CD4-positive, alpha-beta T cell treated with Interleukin-4 for 1 hour (primary cell): ENCODE measurements at regions not wholly inside any gene's neighbourhood (a gene's known extent, or its start where the extent isn't known, plus 50 kb on each side); places are given as distances from the start of the nearest gene placed in this dataset.

Source experiments
- DNase-seq, 2 donors: peaks; one replicate each; pipeline ENCODE4 v3.0.0-alpha.2; 2020 to 2022

GRCh38 chr15:60096157-60096556, 92.0 kb downstream of the FOXB1 start:
- no peak for DNase-seq

GRCh38 chr15:60101416-60101815, 97.3 kb downstream of the FOXB1 start:
- DNase-seq = no peak

GRCh38 chr15:60102748-60103147, 98.6 kb downstream of the FOXB1 start:
- no peak for DNase-seq

- DNase-seq = no peak
Measured at GRCh38 chr15:60110909-60111308, 106.8 kb downstream of the FOXB1 start.

GRCh38 chr15:60115579-60116380, 111.7 kb downstream of the FOXB1 start:
- no peak for DNase-seq

- no peak for DNase-seq
Measured at GRCh38 chr15:60116456-60117089, 112.5 kb downstream of the FOXB1 start.

GRCh38 chr15:60118146-60118545, 114.0 kb downstream of the FOXB1 start:
- no peak for DNase-seq

GRCh38 chr15:60118626-60119025, 114.5 kb downstream of the FOXB1 start:
- DNase-seq = no peak

GRCh38 chr15:60119101-60119500, 115.0 kb downstream of the FOXB1 start:
- no peak for DNase-seq

- DNase-seq = no peak
Measured at GRCh38 chr15:60120100-60120499, 116.0 kb downstream of the FOXB1 start.

GRCh38 chr15:60121845-60122244, 117.7 kb downstream of the FOXB1 start:
- no peak for DNase-seq

GRCh38 chr15:60122691-60123090, 118.6 kb downstream of the FOXB1 start:
- no peak for DNase-seq

- DNase-seq = no peak
Measured at GRCh38 chr15:60124460-60125070, 120.5 kb downstream of the FOXB1 start.

GRCh38 chr15:60125334-60125733, 121.2 kb downstream of the FOXB1 start:
- no peak for DNase-seq

- DNase-seq = no peak
Measured at GRCh38 chr15:60126200-60126599, 122.1 kb downstream of the FOXB1 start.

- no peak for DNase-seq
Measured at GRCh38 chr15:60126661-60127060, 122.5 kb downstream of the FOXB1 start.

- DNase-seq = no peak
Measured at GRCh38 chr15:60128000-60128376, 123.9 kb downstream of the FOXB1 start.

GRCh38 chr15:60128710-60129109, 124.6 kb downstream of the FOXB1 start:
- DNase-seq = no peak

- DNase-seq = no peak
Measured at GRCh38 chr15:60130398-60130797, 126.3 kb downstream of the FOXB1 start.

GRCh38 chr15:60130821-60131220, 126.7 kb downstream of the FOXB1 start:
- no peak for DNase-seq

GRCh38 chr15:60134609-60135008, 130.5 kb downstream of the FOXB1 start:
- DNase-seq = no peak

- no peak for DNase-seq
Measured at GRCh38 chr15:60135961-60136360, 131.8 kb downstream of the FOXB1 start.

GRCh38 chr15:60137711-60138396, 133.7 kb downstream of the FOXB1 start:
- DNase-seq = no peak
